A549 (cell line): ENCODE measurements at regions not wholly inside any gene's neighbourhood (a gene's known extent, or its start where the extent isn't known, plus 50 kb on each side); places are given as distances from the start of the nearest gene placed in this dataset.

Source experiments
- CBX8 ChIP-seq: fragments of 200-600 bp; sonication (generic); IDR thresholded peaks from 2 replicates; pipeline ENCODE4 v1.6.1; 2016
- CHD2 ChIP-seq: fragments of 150-350 bp; IDR thresholded peaks from 2 replicates; pipeline ENCODE4 v1.6.1; 2014; ENCODE audit warnings: low read length; ENCODE audit not compliant: partially characterized antibody
- CTCF ChIP-seq: fragments of >200 bp; sonication (Bioruptor Twin); formaldehyde crosslinking; IDR thresholded peaks from 3 replicates; pipeline ENCODE4 v1.5.1; 2016
- EHF ChIP-seq: fragments of 250-450 bp; sonication (Bioruptor Pico); IDR thresholded peaks from 2 replicates; pipeline ENCODE4 v1.5.0; 2020; ENCODE audit warnings: mild to moderate bottlenecking
- FOSL2 ChIP-seq, 2 experiments: fragments of 450-650 bp in 1 of 2; fragments of >200 bp in 1 of 2; sonication (Bioruptor Twin) in 1 of 2; formaldehyde crosslinking; IDR thresholded peaks; 2 replicates each; pipeline versions ENCODE4 v1.5.0 to v1.6.1; 2016 to 2020; ENCODE audit warnings: mild to moderate bottlenecking in 1 of 2, moderate library complexity in 1 of 2
- HDAC2 ChIP-seq: fragments of 200-600 bp; sonication (generic); IDR thresholded peaks from 2 replicates; pipeline ENCODE4 v1.6.1; 2016
- MAFK ChIP-seq: fragments of 450-650 bp; IDR thresholded peaks from 2 replicates; pipeline ENCODE4 v1.6.1; 2014; ENCODE audit not compliant: partially characterized antibody
- MAZ ChIP-seq: fragments of 150-350 bp; IDR thresholded peaks from 2 replicates; pipeline ENCODE4 v1.6.1; 2014; ENCODE audit warnings: antibody characterized with exemption, low read depth, low read length, borderline replicate concordance
- NPAS2 ChIP-seq: fragments of 250-450 bp; sonication (Bioruptor Pico); IDR thresholded peaks from 2 replicates; pipeline ENCODE4 v1.8.0; 2022; ENCODE audit warnings: mild to moderate bottlenecking, moderate library complexity, borderline replicate concordance
- NR3C1 ChIP-seq: fragments of >200 bp; sonication (Bioruptor Twin); formaldehyde crosslinking; IDR thresholded peaks from 3 replicates; pipeline ENCODE4 v1.6.1; 2017
- PHF8 ChIP-seq: fragments of 200-600 bp; sonication (generic); IDR thresholded peaks from 2 replicates; pipeline ENCODE4 v1.6.1; 2016; ENCODE audit warnings: low read depth, mild to moderate bottlenecking, antibody characterized with exemption, moderate library complexity, borderline replicate concordance
- POLR2A ChIP-seq: IDR thresholded peaks from 2 replicates; pipeline ENCODE4 v1.6.1; 2012; ENCODE audit warnings: mild to moderate bottlenecking, low read length
- RAD21 ChIP-seq, 2 experiments: fragments of >200 bp in 1 of 2; sonication (Bioruptor Twin) in 1 of 2; formaldehyde crosslinking in 1 of 2; IDR thresholded peaks in 1 of 2; conservative IDR thresholded peaks in 1 of 2; 2 replicates in 1 of 2; 3 replicates in 1 of 2; pipeline ENCODE4 v1.6.1; 2012 to 2018; ENCODE audit warnings: inconsistent platforms in 1 of 2
- RFX5 ChIP-seq: fragments of 450-650 bp; IDR thresholded peaks from 2 replicates; pipeline ENCODE4 v1.7.1; 2014; ENCODE audit warnings: antibody characterized with exemption, mild to moderate bottlenecking, moderate library complexity

- TF ChIP-seq CTCF, result no peak
- no peak for TF ChIP-seq FOSL2 (IDR thresholded peaks at IDR 0.05)
- no peak for TF ChIP-seq FOSL2 (CRISPR knock-in tag; IDR thresholded peaks at IDR 0.05)
- TF ChIP-seq MAZ, result no peak
- no peak for TF ChIP-seq POLR2A
- TF ChIP-seq MAFK, result no peak
- TF ChIP-seq NR3C1, result no peak
- no peak for TF ChIP-seq EHF
- TF ChIP-seq NPAS2, result no peak
- no peak for TF ChIP-seq RFX5
- TF ChIP-seq PHF8, result no peak
- TF ChIP-seq CBX8, result no peak
- TF ChIP-seq HDAC2, result no peak
- TF ChIP-seq RAD21 (conservative IDR thresholded peaks at IDR 0.05 in 1 of 2, IDR thresholded peaks at IDR 0.05 in 1 of 2), result no peak
- no peak for TF ChIP-seq CHD2
Observed at GRCh38 chr16:5681966-5682365, 584.4 kb upstream of the EEF2KMT start.
